Lower lobe of right lung (tissue), 2 donors: ENCODE measurements at regions not wholly inside any gene's neighbourhood (a gene's known extent, or its start where the extent isn't known, plus 50 kb on each side); places are given as distances from the start of the nearest gene placed in this dataset.

ENCODE experiments used
- ATAC-seq, 2 donors: fragments of 200-7000 bp; cut with Tn5 transposase; one replicate each; pipeline ENCODE4 v1.9.1; 2020 to 2022; ENCODE audit warnings: mild to moderate bottlenecking in 2 of 2, moderate library complexity in 2 of 2
- DNase-seq: peaks from one replicate; pipeline ENCODE4 v3.0.0-alpha.2; 2020
- H3K27ac ChIP-seq: fragments of 200-600 bp; one replicate; pipeline ENCODE4 v1.8.0; 2022
- H3K27me3 ChIP-seq: fragments of 200-600 bp; one replicate; pipeline ENCODE4 v1.8.0; 2022; ENCODE audit warnings: low read depth
- H3K36me3 ChIP-seq: fragments of 200-600 bp; one replicate; pipeline ENCODE4 v1.8.0; 2022; ENCODE audit warnings: mild to moderate bottlenecking
- H3K4me1 ChIP-seq: fragments of 200-600 bp; one replicate; pipeline ENCODE4 v1.8.0; 2022
- H3K4me3 ChIP-seq: fragments of 200-600 bp; one replicate; pipeline ENCODE4 v1.8.0; 2022; ENCODE audit warnings: mild to moderate bottlenecking
- H3K9me3 ChIP-seq: fragments of 200-600 bp; one replicate; pipeline ENCODE4 v1.8.0; 2022
- intact Hi-C: fragments of 100-400 bp; cut with DNase I; formaldehyde crosslinking; loops from one replicate; pipeline ENCODE4 v1.11.0; 2022
- TF ChIP-seq, protein P1 (sequence below): fragments of 200-600 bp; IDR thresholded peaks from one replicate; pipeline ENCODE4 v1.8.0; 2022; ENCODE audit warnings: antibody characterized with exemption, mild to moderate bottlenecking
- donor health status: DM: no; HTN: yes; CAD: no; lungs with severe emphysema.

DNA sequence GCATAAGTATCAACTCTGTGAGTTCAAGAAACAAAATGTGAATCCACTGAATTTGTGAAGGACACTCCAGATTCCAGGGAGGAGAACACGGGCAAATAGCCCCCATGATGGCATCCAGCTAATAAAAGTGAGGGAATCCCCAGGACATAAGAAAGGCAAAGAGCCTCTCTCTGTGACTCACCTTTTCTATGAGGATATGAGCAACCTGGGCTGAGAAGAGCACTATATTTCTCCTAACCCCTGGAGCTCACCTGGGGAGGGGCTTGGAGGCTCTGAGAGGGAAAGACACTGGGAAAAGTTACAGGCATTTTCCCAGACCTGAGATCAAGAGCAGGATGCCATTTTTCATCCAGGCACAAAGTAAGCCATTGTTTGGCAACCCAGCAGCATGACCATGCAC is 1298.8 kb downstream of the PLA2G4A start:
- TF ChIP-seq, protein P1, sequence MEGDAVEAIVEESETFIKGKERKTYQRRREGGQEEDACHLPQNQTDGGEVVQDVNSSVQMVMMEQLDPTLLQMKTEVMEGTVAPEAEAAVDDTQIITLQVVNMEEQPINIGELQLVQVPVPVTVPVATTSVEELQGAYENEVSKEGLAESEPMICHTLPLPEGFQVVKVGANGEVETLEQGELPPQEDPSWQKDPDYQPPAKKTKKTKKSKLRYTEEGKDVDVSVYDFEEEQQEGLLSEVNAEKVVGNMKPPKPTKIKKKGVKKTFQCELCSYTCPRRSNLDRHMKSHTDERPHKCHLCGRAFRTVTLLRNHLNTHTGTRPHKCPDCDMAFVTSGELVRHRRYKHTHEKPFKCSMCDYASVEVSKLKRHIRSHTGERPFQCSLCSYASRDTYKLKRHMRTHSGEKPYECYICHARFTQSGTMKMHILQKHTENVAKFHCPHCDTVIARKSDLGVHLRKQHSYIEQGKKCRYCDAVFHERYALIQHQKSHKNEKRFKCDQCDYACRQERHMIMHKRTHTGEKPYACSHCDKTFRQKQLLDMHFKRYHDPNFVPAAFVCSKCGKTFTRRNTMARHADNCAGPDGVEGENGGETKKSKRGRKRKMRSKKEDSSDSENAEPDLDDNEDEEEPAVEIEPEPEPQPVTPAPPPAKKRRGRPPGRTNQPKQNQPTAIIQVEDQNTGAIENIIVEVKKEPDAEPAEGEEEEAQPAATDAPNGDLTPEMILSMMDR = no peak
- intact Hi-C loops = no loop called here
- DNase-seq (no peak), ATAC-seq (no peak)
- Histone ChIP-seq H3K27ac (no peak overlapping the region), H3K4me1 (no peaks in the 10 kb centered on the region), H3K27me3 (no peaks in the 10 kb centered on the region), H3K9me3 (no peaks in the 10 kb centered on the region), H3K36me3 (no peaks in the 10 kb centered on the region), H3K4me3 (no peak overlapping the region)

DNA sequence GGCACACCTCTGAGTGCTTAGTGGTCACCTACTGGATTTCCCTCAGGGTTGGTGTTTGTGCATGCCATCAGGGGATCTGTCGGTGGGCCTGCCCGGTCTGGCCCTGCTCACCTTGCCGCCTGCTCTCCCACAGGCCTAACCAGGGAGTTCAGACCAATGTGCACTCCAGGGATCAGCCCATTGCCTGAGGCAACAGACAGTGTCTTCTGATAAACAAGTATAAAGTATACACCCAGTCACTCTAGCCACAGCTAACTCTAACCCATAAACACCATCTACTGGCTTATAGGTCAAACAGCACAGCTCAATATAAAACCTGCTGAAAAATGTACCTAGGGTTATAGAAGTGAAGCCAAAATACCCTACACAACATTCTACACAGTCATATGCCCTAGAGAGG is 1300.0 kb downstream of the PLA2G4A start:
- H3K9me3 ChIP-seq = no peaks in the 10 kb centered on the region

DNA sequence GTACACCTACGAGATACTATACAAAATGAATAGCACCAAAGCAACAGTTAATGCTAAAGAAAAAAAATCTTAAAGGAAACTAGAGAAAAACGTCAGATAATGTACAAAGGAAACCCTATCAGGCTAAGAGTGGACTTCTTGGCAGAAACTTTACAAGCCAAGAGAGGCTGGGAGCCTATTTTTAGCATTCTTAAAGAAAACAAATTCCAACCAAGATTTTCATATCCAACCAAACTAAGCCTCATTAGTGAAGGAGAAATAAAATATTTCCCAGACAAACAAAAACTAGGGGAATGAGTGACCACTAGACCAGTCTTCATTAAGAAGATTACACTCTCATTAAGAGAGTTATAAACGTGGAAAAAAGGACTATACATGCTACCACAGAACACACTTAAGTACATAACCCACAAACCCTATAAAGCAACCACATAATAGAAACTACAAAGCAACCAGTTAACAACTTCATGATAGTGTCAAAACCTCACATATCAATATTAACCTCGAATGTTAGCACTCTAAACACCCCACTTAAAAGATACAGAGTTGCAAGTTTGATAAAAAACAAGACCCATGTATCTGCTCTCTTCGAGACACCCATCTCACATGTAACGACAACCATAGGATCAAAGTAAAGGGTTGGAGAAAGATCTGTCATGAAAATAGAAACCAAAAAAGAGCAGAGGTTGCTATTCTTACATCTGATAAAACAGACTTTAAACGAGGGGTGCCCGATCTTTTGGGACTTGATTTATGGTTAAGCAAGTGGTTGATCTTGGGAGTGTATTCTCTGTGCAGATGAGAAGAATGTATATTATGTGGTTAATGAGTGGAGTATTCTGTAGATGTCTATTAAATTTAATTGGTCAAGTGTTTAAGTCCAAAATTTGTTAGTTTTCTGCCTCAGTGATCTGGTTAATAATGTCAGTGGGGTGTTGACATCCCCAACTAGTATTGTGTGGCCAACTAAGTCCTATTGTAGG is 1301.4 kb downstream of the PLA2G4A start:
- no peak for DNase-seq
- no peaks in the 10 kb centered on the region for H3K27me3 ChIP-seq
- no peak overlapping the region for H3K4me3 ChIP-seq
- TF ChIP-seq, protein P1 = no peak
- intact Hi-C loops = no loop called here
- no peaks in the 10 kb centered on the region for H3K4me1 ChIP-seq
- no peak for ATAC-seq
- no peaks in the 10 kb centered on the region for H3K9me3 ChIP-seq
- H3K27ac ChIP-seq = no peak overlapping the region
- no peaks in the 10 kb centered on the region for H3K36me3 ChIP-seq

More for the DNA sequence above, 1300.0 kb downstream of the PLA2G4A start:
- Histone ChIP-seq H3K27ac (no peak overlapping the region), H3K4me3 (no peak overlapping the region), H3K36me3 (no peaks in the 10 kb centered on the region), H3K27me3 (no peaks in the 10 kb centered on the region), H3K4me1 (no peaks in the 10 kb centered on the region)
- intact Hi-C loops = no loop called here
- TF ChIP-seq, protein P1 = no peak
- DNase-seq = no peak
- ATAC-seq = peak in 1 of 2 donors; percentile 32

DNA sequence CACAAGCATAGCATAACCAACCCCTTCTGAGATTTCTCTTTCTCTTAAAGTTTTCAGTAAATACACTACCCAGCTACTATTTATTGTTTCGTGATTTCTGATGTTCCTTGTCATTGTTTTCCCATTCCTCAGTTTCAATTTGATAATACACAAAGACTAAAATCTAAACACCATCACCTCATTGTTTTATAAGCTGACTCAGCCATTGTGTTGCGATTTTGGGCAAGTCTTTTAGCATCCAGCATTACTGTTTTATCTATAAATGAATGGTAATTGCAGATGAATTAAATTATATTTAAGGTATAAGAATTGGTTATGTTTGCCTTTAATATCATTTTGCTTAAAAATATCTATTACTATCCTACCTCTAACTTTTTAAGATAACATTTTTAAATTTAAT is 1308.5 kb downstream of the PLA2G4A start:
- DNase-seq = no peak
- Histone ChIP-seq H3K4me1 (no peaks in the 10 kb centered on the region), H3K27me3 (no peaks in the 10 kb centered on the region), H3K9me3 (no peaks in the 10 kb centered on the region), H3K4me3 (no peak overlapping the region), H3K36me3 (no peaks in the 10 kb centered on the region), H3K27ac (no peak overlapping the region)
- no peak for ATAC-seq
- intact Hi-C loops = no loop called here
- TF ChIP-seq, protein P1 = no peak

DNA sequence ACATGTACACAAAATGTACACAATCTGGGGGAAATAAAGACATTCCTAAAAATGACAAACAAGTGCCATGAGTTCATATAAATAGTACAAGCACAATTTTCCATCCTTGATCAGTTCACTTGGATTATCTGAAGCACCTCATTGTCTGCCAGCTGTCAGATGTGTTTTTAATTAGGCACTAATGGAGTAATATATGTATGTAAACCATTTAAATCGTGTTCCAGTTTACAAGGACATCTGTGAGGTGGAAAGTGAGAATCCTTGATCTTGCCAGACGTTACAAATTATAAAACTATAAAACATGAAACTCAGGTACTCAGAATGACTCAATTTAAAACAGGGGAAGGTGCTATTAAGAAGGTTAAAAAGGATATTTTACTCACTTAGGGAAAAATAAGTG is 1312.2 kb downstream of the PLA2G4A start:
- Histone ChIP-seq H3K4me3 (no peak overlapping the region), H3K4me1 (no peaks in the 10 kb centered on the region), H3K9me3 (no peaks in the 10 kb centered on the region), H3K36me3 (no peaks in the 10 kb centered on the region), H3K27me3 (no peaks in the 10 kb centered on the region), H3K27ac (no peak overlapping the region)
- DNase-seq = no peak
- intact Hi-C loops = no loop called here
- ATAC-seq = no peak
- TF ChIP-seq, protein P1 = no peak
